WTC11 (cell line): ENCODE measurements at regions not wholly inside any gene's neighbourhood (a gene's known extent, or its start where the extent isn't known, plus 50 kb on each side); places are given as distances from the start of the nearest gene placed in this dataset.
A peak's percentile ranks its signal among the peaks of the same experiment; 100 is the strongest.

ENCODE experiments used
- ATAC-seq: fragments of 200-7000 bp; cut with Tn5 transposase; 2 replicates; pipeline ENCODE4 v1.10.0; 2021; ENCODE audit warnings: mild to moderate bottlenecking, moderate library complexity
- CTCF ChIA-PET: fragments of 300-600 bp; sonication (Branson Sonifier 250); formaldehyde crosslinking; loops from one replicate; lab custom pipeline; 2021; ENCODE audit warnings: antibody characterized with exemption; lab: Charles Lee
- POLR2A ChIA-PET: fragments of 350-600 bp; sonication (Branson Sonifier 250); formaldehyde crosslinking; loops from one replicate; lab custom pipeline; 2021; ENCODE audit warnings: antibody characterized with exemption; lab: Charles Lee
- DNase-seq: peaks from one replicate; pipeline ENCODE4 v3.0.0; 2021; ENCODE audit warnings: low spot score
- H3K27ac Mint-ChIP-seq: 2 replicates; pipeline ENCODE4 v1.8.0; 2021; ENCODE audit warnings: mixed read lengths
- H3K27me3 Mint-ChIP-seq: 2 replicates; pipeline ENCODE4 v1.8.0; 2021; ENCODE audit warnings: low read depth, mild to moderate bottlenecking, moderate library complexity, mixed read lengths
- H3K36me3 Mint-ChIP-seq: 2 replicates; pipeline ENCODE4 v1.8.0; 2021; ENCODE audit warnings: mixed read lengths
- H3K4me1 Mint-ChIP-seq: 2 replicates; pipeline ENCODE4 v1.8.0; 2022; ENCODE audit warnings: mixed read lengths
- H3K4me3 Mint-ChIP-seq: 2 replicates; pipeline ENCODE4 v1.8.0; 2021; ENCODE audit warnings: mild to moderate bottlenecking, moderate library complexity, mixed read lengths
- H3K9me3 Mint-ChIP-seq: 2 replicates; pipeline ENCODE4 v1.8.0; 2021; ENCODE audit warnings: mixed read lengths
- AFF4 ChIP-seq: sonication (generic); formaldehyde crosslinking; IDR thresholded peaks from 2 replicates; pipeline ENCODE4 v1.8.1; 2023; ENCODE audit warnings: mild to moderate bottlenecking, missing genetic modification reagents, borderline replicate concordance
- ATF3 ChIP-seq: sonication (generic); formaldehyde crosslinking; conservative IDR thresholded peaks from 2 replicates; pipeline ENCODE4 v1.8.1; 2022; ENCODE audit warnings: mild to moderate bottlenecking, missing genetic modification reagents
- CREM ChIP-seq: sonication (generic); formaldehyde crosslinking; IDR thresholded peaks from 2 replicates; pipeline ENCODE4 v1.8.1; 2022; ENCODE audit warnings: mild to moderate bottlenecking, missing genetic modification reagents, moderate library complexity
- E2F1 ChIP-seq: sonication (generic); formaldehyde crosslinking; IDR thresholded peaks from 2 replicates; pipeline ENCODE4 v1.8.0; 2022; ENCODE audit warnings: mild to moderate bottlenecking, missing genetic modification reagents
- FOXP1 ChIP-seq: sonication (generic); formaldehyde crosslinking; IDR thresholded peaks from 2 replicates; pipeline ENCODE4 v1.8.0; 2022; ENCODE audit warnings: missing genetic modification reagents, mild to moderate bottlenecking, moderate library complexity, borderline replicate concordance
- HMGA2 ChIP-seq: fragments of 250-450 bp; sonication (Bioruptor Pico); IDR thresholded peaks from 2 replicates; pipeline ENCODE4 v1.4.0; 2021; ENCODE audit warnings: mild to moderate bottlenecking, moderate library complexity
- IRF2 ChIP-seq: sonication (generic); formaldehyde crosslinking; IDR thresholded peaks from 2 replicates; pipeline ENCODE4 v1.8.0; 2022; ENCODE audit warnings: low read depth, missing genetic modification reagents, borderline replicate concordance
- KAT7 ChIP-seq: sonication (generic); formaldehyde crosslinking; IDR thresholded peaks from 2 replicates; pipeline ENCODE4 v1.8.1; 2023; ENCODE audit warnings: missing genetic modification reagents, mild to moderate bottlenecking, borderline replicate concordance
- NFATC4 ChIP-seq: fragments of 250-450 bp; sonication (Bioruptor Pico); IDR thresholded peaks from 2 replicates; pipeline ENCODE4 v1.9.0; 2021; ENCODE audit warnings: mild to moderate bottlenecking
- NFYB ChIP-seq: sonication (generic); formaldehyde crosslinking; conservative IDR thresholded peaks from 2 replicates; pipeline ENCODE4 v1.8.0; 2022; ENCODE audit warnings: low read depth, missing genetic modification reagents
- NR1H2 ChIP-seq: sonication (generic); formaldehyde crosslinking; IDR thresholded peaks from 2 replicates; pipeline ENCODE4 v1.9.0; 2021; ENCODE audit warnings: mild to moderate bottlenecking, moderate library complexity, missing genetic modification reagents
- PRDM15 ChIP-seq: sonication (generic); formaldehyde crosslinking; IDR thresholded peaks from 2 replicates; pipeline ENCODE4 v1.8.0; 2022; ENCODE audit warnings: missing genetic modification reagents
- SMAD4 ChIP-seq: sonication (generic); formaldehyde crosslinking; IDR thresholded peaks from 2 replicates; pipeline ENCODE4 v1.8.0; 2022; ENCODE audit warnings: mild to moderate bottlenecking, missing genetic modification reagents
- ZNF232 ChIP-seq: sonication (generic); formaldehyde crosslinking; IDR thresholded peaks from 2 replicates; pipeline ENCODE4 v1.8.0; 2022; ENCODE audit warnings: mild to moderate bottlenecking, missing genetic modification reagents
- ZNF263 ChIP-seq: sonication (generic); formaldehyde crosslinking; IDR thresholded peaks from 2 replicates; pipeline ENCODE4 v1.8.1; 2022; ENCODE audit warnings: low read depth, mild to moderate bottlenecking, moderate library complexity, missing genetic modification reagents
- ZNF281 ChIP-seq: sonication (generic); formaldehyde crosslinking; IDR thresholded peaks from 2 replicates; pipeline ENCODE4 v1.8.0; 2023; ENCODE audit warnings: mild to moderate bottlenecking, missing genetic modification reagents
- ZNF317 ChIP-seq: sonication (generic); formaldehyde crosslinking; IDR thresholded peaks from 2 replicates; pipeline ENCODE4 v1.8.1; 2023; ENCODE audit warnings: low read depth, mild to moderate bottlenecking, moderate library complexity, missing genetic modification reagents, borderline replicate concordance
- ZNF396 ChIP-seq: fragments of 250-450 bp; sonication (Bioruptor Pico); IDR thresholded peaks from 2 replicates; pipeline ENCODE4 v1.8.0; 2021; ENCODE audit warnings: mild to moderate bottlenecking, moderate library complexity, borderline replicate concordance
- ZNF423 ChIP-seq: fragments of 250-450 bp; sonication (Bioruptor Pico); IDR thresholded peaks from 2 replicates; pipeline ENCODE4 v2.1.2; 2022; ENCODE audit warnings: mild to moderate bottlenecking, moderate library complexity

GRCh38 chr1:171424494-171424893 lies 60.8 kb upstream of the PRRC2C start:
- Mint-ChIP-seq H3K27ac (peak overlapping the region; percentile 22; the same call in 1 of the 2 replicates), H3K4me1 (peaks cover 60% of the 10 kb centered on the region), H3K4me3 (no peak overlapping the region), H3K36me3 (peaks cover 29% of the 10 kb centered on the region), H3K9me3 (peaks cover 28% of the 10 kb centered on the region), H3K27me3 (no peaks in the 10 kb centered on the region; the same call in none of the 2 replicates)
- ChIA-PET CTCF (no interaction called here), POLR2A (interaction anchor here (0.5 kb wide), 1 partner anchor 23 kb away, joined by 4 read pairs; no protein-coding TSS in a partner anchor)
- TF ChIP-seq ZNF317 (CRISPR knock-in tag), result no peak
- no peak for TF ChIP-seq FOXP1 (CRISPR knock-in tag)
- TF ChIP-seq ZNF396 (CRISPR knock-in tag), result no peak
- no peak for TF ChIP-seq HMGA2 (CRISPR knock-in tag)
- no peak for TF ChIP-seq NR1H2 (CRISPR knock-in tag)
- TF ChIP-seq AFF4 (CRISPR knock-in tag), result no peak
- no peak for TF ChIP-seq SMAD4 (CRISPR knock-in tag)
- no peak for TF ChIP-seq ZNF232 (CRISPR knock-in tag)
- no peak for TF ChIP-seq ATF3
- TF ChIP-seq ZNF281 (CRISPR knock-in tag), result no peak
- TF ChIP-seq CREM (CRISPR knock-in tag), result no peak
- TF ChIP-seq ZNF263 (CRISPR knock-in tag), result no peak
- no peak for TF ChIP-seq NFYB (CRISPR knock-in tag)
- TF ChIP-seq KAT7 (CRISPR knock-in tag), result no peak
- no peak for TF ChIP-seq NFATC4
- TF ChIP-seq E2F1 (CRISPR knock-in tag), result no peak
- no peak for TF ChIP-seq ZNF423
- no peak for TF ChIP-seq PRDM15 (CRISPR knock-in tag)
- no peak for TF ChIP-seq IRF2 (CRISPR knock-in tag)
- DNase-seq (no peak), ATAC-seq (peak; percentile 31)
